ENCODE measurements at regions not wholly inside any gene's neighbourhood (a gene's known extent, or its start where the extent isn't known, plus 50 kb on each side); places are given as distances from the start of the nearest gene placed in this dataset.

DNA sequence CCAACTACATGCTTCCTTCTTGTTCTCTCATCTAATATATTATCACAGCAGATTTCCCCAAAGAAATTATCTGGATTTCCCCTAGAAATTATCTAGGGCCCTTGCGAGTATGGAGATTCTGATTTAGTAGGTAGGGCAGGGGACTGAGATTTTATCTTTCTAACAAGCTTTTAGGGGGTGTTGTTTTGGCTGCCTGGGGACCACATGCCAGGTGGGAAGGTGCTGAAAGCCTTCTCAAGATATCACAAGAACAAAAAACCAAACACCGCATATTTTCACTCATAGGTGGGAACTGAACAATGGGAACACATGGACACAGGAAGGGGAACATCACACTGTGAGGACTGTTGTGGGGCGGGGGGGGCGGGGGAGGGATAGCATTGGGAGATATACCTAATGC, 146.5 kb upstream of the CDH10 start:
- no CpG with 5 or more reads among the region's 4 CpGs for WGBS (ENCODE audit: insufficient coverage)
- CTCF ChIA-PET = interaction anchor here (0.7 kb wide), 1 partner anchor 33 kb away, joined by 3 read pairs; no protein-coding TSS in a partner anchor
- no peak for DNase-seq
- POLR2A ChIA-PET = no interaction called here
- H3K27ac ChIP-seq (ENCODE audit: insufficient read depth in 1 of 2, low read depth in 1 of 2, low read length in 2 of 2, poor library complexity in 1 of 2, severe bottlenecking in 2 of 2) = no peak overlapping the region
- H3K9me3 ChIP-seq (ENCODE audit: control extremely low read depth in 1 of 5, control insufficient read depth in 4 of 5, insufficient read depth in 2 of 5, low read depth in 1 of 5, low read length in 4 of 5) = no peaks in the 10 kb centered on the region
- no peaks in the 10 kb centered on the region for H3K4me1 ChIP-seq (ENCODE audit: control extremely low read depth in 1 of 4, control insufficient read depth in 4 of 4, insufficient read depth in 4 of 4, low read length in 3 of 4)
- H3K27me3 ChIP-seq (replicated peaks in 2 of 5; ENCODE audit: control insufficient read depth in 4 of 5, insufficient read depth in 5 of 5, low read length in 4 of 5) = no peaks in the 10 kb centered on the region
- H3K36me3 ChIP-seq (ENCODE audit: control insufficient read depth in 4 of 4, insufficient read depth in 4 of 4, low read length in 3 of 4) = no peaks in the 10 kb centered on the region
- H3K4me3 ChIP-seq (ENCODE audit: control insufficient read depth in 1 of 7, extremely low read depth in 1 of 7, insufficient read depth in 4 of 7, low read depth in 2 of 7, low read length in 6 of 7) = no peak overlapping the region

DNA sequence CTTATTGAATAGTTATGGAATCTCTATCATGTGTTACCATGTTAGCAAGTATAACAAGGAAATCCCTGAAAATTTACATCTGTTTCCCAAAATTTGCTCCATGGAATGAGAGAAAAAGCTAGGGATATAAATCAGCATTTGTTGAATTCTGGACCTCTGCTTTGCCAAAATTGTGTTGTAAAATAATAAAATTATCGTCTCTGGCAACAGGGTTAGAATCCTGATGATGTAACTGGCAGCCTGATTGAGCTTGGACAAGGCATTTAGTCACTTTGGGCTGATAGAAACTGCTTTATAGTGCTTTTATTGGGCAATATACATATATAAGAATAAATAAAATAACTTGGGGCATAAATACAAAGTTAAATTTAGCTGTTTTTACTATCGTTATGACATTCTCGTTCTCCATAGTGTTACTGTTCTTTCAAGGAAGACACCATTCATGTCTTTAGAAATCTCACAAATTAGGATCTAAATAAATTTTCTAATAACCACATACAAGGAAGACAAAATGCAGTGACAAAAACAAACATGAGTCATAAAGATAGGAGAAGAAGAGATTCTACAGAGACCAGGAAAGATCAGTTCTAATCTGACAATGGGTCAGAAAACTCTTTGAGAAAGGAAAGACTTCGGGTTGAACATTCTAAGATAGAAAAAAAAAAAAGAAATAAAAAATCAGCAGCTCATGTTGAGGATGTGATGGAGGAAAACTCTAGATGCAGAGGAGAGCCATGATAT, 145.0 kb upstream of the CDH10 start:
- WGBS (ENCODE audit: insufficient coverage) = 84% methylated on average over 2 of the region's 4 CpGs
- CTCF ChIA-PET = no interaction called here
- no peaks in the 10 kb centered on the region for H3K4me1 ChIP-seq (ENCODE audit: control extremely low read depth in 1 of 4, control insufficient read depth in 4 of 4, insufficient read depth in 4 of 4, low read length in 3 of 4)
- H3K9me3 ChIP-seq (ENCODE audit: control extremely low read depth in 1 of 5, control insufficient read depth in 4 of 5, insufficient read depth in 2 of 5, low read depth in 1 of 5, low read length in 4 of 5) = no peaks in the 10 kb centered on the region
- H3K4me3 ChIP-seq (ENCODE audit: control insufficient read depth in 1 of 7, extremely low read depth in 1 of 7, insufficient read depth in 4 of 7, low read depth in 2 of 7, low read length in 6 of 7) = no peak overlapping the region
- H3K36me3 ChIP-seq (ENCODE audit: control insufficient read depth in 4 of 4, insufficient read depth in 4 of 4, low read length in 3 of 4) = no peaks in the 10 kb centered on the region
- no peaks in the 10 kb centered on the region for H3K27me3 ChIP-seq (replicated peaks in 2 of 5; ENCODE audit: control insufficient read depth in 4 of 5, insufficient read depth in 5 of 5, low read length in 4 of 5)
- no peak for DNase-seq
- H3K27ac ChIP-seq (ENCODE audit: insufficient read depth in 1 of 2, low read depth in 1 of 2, low read length in 2 of 2, poor library complexity in 1 of 2, severe bottlenecking in 2 of 2) = no peak overlapping the region
- POLR2A ChIA-PET = no interaction called here

DNA sequence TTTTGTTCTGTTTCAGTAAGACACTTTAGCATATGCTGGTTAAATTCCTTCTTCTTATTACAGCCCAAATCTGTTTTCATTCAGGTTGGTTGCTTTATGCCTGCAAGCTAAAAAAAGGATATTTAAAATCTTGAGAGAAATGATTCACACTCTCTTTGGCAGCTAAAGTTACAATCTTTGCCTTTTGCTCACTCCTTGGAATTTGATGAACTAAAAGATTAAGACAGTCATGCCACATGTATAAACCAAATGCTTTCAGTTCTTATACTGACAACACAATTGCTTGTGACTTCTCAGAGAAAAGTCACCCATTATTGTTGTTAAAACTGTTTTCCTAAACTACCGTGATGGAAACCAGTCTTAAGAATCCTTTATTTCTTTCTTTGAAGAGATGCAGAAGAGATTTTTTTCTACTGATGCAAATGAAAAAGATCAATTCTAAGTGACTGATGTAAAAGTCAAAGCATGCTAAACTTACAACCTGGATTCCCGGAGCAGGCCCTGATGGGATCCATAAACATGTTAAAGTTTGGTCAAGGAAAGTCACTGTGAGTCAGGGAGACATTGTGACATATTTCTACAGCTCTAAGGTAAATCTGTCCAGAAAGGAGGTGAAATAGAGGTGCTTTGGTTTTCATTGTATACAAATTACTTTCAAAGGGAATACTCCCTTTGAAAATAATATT, 144.2 kb upstream of the CDH10 start:
- ChIA-PET CTCF (no interaction called here), POLR2A (no interaction called here)
- H3K36me3 ChIP-seq (ENCODE audit: control insufficient read depth in 4 of 4, insufficient read depth in 4 of 4, low read length in 3 of 4) = no peaks in the 10 kb centered on the region
- H3K4me1 ChIP-seq (ENCODE audit: control extremely low read depth in 1 of 4, control insufficient read depth in 4 of 4, insufficient read depth in 4 of 4, low read length in 3 of 4) = no peaks in the 10 kb centered on the region
- H3K9me3 ChIP-seq (ENCODE audit: control extremely low read depth in 1 of 5, control insufficient read depth in 4 of 5, insufficient read depth in 2 of 5, low read depth in 1 of 5, low read length in 4 of 5) = no peaks in the 10 kb centered on the region
- no peak overlapping the region for H3K27ac ChIP-seq (ENCODE audit: insufficient read depth in 1 of 2, low read depth in 1 of 2, low read length in 2 of 2, poor library complexity in 1 of 2, severe bottlenecking in 2 of 2)
- H3K4me3 ChIP-seq (ENCODE audit: control insufficient read depth in 1 of 7, extremely low read depth in 1 of 7, insufficient read depth in 4 of 7, low read depth in 2 of 7, low read length in 6 of 7) = no peak overlapping the region
- H3K27me3 ChIP-seq (replicated peaks in 2 of 5; ENCODE audit: control insufficient read depth in 4 of 5, insufficient read depth in 5 of 5, low read length in 4 of 5) = no peaks in the 10 kb centered on the region
- DNase-seq = no peak
- WGBS (ENCODE audit: insufficient coverage) = 88% methylated on average over 2 of the region's 2 CpGs

DNA sequence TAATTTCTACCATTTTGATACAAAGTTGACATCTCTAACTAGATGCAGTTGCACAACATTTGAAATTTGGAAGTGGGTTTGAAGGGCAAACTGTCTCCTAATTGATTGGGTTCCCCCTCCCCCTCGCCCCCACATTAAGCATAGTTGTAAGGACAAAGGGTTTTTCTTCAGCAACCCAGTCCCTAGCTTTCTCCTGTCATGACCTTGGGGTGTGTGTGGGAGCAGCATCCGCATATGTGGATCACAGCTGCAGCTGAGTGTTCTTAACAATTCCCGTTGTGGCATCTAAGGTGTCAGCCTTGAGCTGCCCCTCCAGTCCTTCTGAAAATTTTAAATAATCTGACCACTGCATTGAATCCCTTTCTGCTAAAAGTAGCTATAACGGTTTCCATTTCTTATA, 141.3 kb upstream of the CDH10 start:
- Histone ChIP-seq H3K27me3 (replicated peaks in 2 of 5; ENCODE audit: control insufficient read depth in 4 of 5, insufficient read depth in 5 of 5, low read length in 4 of 5) (no peaks in the 10 kb centered on the region), H3K9me3 (ENCODE audit: control extremely low read depth in 1 of 5, control insufficient read depth in 4 of 5, insufficient read depth in 2 of 5, low read depth in 1 of 5, low read length in 4 of 5) (no peaks in the 10 kb centered on the region), H3K4me1 (ENCODE audit: control extremely low read depth in 1 of 4, control insufficient read depth in 4 of 4, insufficient read depth in 4 of 4, low read length in 3 of 4) (no peaks in the 10 kb centered on the region), H3K4me3 (ENCODE audit: control insufficient read depth in 1 of 7, extremely low read depth in 1 of 7, insufficient read depth in 4 of 7, low read depth in 2 of 7, low read length in 6 of 7) (no peak overlapping the region), H3K36me3 (ENCODE audit: control insufficient read depth in 4 of 4, insufficient read depth in 4 of 4, low read length in 3 of 4) (no peaks in the 10 kb centered on the region), H3K27ac (ENCODE audit: insufficient read depth in 1 of 2, low read depth in 1 of 2, low read length in 2 of 2, poor library complexity in 1 of 2, severe bottlenecking in 2 of 2) (no peak overlapping the region)
- DNase-seq = no peak
- no CpG with 5 or more reads among the region's 4 CpGs for WGBS (ENCODE audit: insufficient coverage)
- POLR2A ChIA-PET = no interaction called here
- CTCF ChIA-PET = no interaction called here

DNA sequence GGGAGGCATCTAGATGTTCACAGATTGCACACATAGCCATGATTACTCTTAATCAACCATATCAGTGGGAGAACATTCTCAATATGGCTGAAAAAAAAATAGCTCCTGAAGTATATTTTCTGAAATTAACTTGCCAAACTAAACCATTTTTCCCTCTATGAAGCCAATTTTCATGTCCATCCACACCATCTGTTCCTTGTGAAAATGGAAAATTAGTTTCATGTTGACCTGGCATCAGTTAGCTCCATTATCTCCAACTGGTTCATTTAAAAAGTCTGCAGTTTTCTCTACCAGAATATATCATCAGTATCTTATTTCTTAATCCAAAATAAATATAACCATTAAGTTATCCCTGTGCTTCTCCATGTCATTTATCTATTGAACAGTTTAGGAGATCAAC, 138.8 kb upstream of the CDH10 start:
- ChIA-PET CTCF (no interaction called here), POLR2A (no interaction called here)
- DNase-seq = no peak
- Histone ChIP-seq H3K4me1 (ENCODE audit: control extremely low read depth in 1 of 4, control insufficient read depth in 4 of 4, insufficient read depth in 4 of 4, low read length in 3 of 4) (no peaks in the 10 kb centered on the region), H3K4me3 (ENCODE audit: control insufficient read depth in 1 of 7, extremely low read depth in 1 of 7, insufficient read depth in 4 of 7, low read depth in 2 of 7, low read length in 6 of 7) (no peak overlapping the region), H3K27ac (ENCODE audit: insufficient read depth in 1 of 2, low read depth in 1 of 2, low read length in 2 of 2, poor library complexity in 1 of 2, severe bottlenecking in 2 of 2) (no peak overlapping the region), H3K27me3 (replicated peaks in 2 of 5; ENCODE audit: control insufficient read depth in 4 of 5, insufficient read depth in 5 of 5, low read length in 4 of 5) (no peaks in the 10 kb centered on the region), H3K36me3 (ENCODE audit: control insufficient read depth in 4 of 4, insufficient read depth in 4 of 4, low read length in 3 of 4) (no peaks in the 10 kb centered on the region), H3K9me3 (ENCODE audit: control extremely low read depth in 1 of 5, control insufficient read depth in 4 of 5, insufficient read depth in 2 of 5, low read depth in 1 of 5, low read length in 4 of 5) (no peaks in the 10 kb centered on the region)

DNA sequence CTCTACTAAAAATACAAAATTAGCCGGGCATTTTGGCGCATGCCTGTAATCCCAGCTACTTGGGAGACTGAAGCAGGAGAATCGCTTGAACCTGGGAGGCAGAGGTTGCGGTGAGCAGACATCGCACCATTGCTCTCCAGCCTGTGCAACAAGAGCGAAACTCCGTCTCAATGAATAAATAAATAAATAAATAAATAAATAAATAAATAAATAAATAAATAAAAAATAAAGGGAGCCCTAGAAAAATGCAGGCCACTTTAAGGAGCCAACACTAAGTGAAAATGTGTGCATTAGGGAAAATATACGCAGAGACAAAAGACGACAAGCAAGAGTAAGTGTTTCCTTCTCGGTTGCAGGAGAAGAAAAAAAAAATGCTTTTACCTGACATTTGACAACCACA, 132.6 kb upstream of the CDH10 start:
- no peaks in the 10 kb centered on the region for H3K27me3 ChIP-seq (replicated peaks in 2 of 5; ENCODE audit: control insufficient read depth in 4 of 5, insufficient read depth in 5 of 5, low read length in 4 of 5)
- no peak for DNase-seq
- no peaks in the 10 kb centered on the region for H3K36me3 ChIP-seq (ENCODE audit: control insufficient read depth in 4 of 4, insufficient read depth in 4 of 4, low read length in 3 of 4)
- H3K4me3 ChIP-seq (ENCODE audit: control insufficient read depth in 1 of 7, extremely low read depth in 1 of 7, insufficient read depth in 4 of 7, low read depth in 2 of 7, low read length in 6 of 7) = no peak overlapping the region
- ChIA-PET CTCF (no interaction called here), POLR2A (no interaction called here)
- H3K4me1 ChIP-seq (ENCODE audit: control extremely low read depth in 1 of 4, control insufficient read depth in 4 of 4, insufficient read depth in 4 of 4, low read length in 3 of 4) = no peaks in the 10 kb centered on the region
- 96% methylated on average over 5 of the region's 10 CpGs for WGBS (ENCODE audit: insufficient coverage)
- H3K27ac ChIP-seq (ENCODE audit: insufficient read depth in 1 of 2, low read depth in 1 of 2, low read length in 2 of 2, poor library complexity in 1 of 2, severe bottlenecking in 2 of 2) = no peak overlapping the region
- H3K9me3 ChIP-seq (ENCODE audit: control extremely low read depth in 1 of 5, control insufficient read depth in 4 of 5, insufficient read depth in 2 of 5, low read depth in 1 of 5, low read length in 4 of 5) = no peaks in the 10 kb centered on the region

DNA sequence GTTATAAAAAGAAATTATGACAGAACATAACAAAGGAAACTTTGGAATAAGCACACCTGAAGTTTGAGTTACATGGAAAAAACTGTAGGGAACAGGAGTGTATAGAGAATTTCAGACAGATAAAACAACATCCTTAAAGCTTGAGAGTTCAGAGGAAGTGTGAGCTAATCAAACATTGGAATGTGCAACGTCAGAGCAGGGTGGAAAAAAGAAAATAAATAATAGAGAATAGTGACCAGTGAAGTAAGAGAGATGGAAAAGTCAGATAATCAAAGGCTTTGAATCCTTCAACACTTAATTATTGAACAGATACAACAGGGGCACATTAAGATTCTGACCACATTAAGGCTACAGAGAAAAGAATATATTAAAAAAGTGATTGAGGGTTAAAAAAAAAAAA, 128.5 kb upstream of the CDH10 start:
- ChIA-PET POLR2A (no interaction called here), CTCF (no interaction called here)
- Histone ChIP-seq H3K36me3 (ENCODE audit: control insufficient read depth in 4 of 4, insufficient read depth in 4 of 4, low read length in 3 of 4) (no peaks in the 10 kb centered on the region), H3K4me3 (ENCODE audit: control insufficient read depth in 1 of 7, extremely low read depth in 1 of 7, insufficient read depth in 4 of 7, low read depth in 2 of 7, low read length in 6 of 7) (no peak overlapping the region), H3K27me3 (replicated peaks in 2 of 5; ENCODE audit: control insufficient read depth in 4 of 5, insufficient read depth in 5 of 5, low read length in 4 of 5) (no peaks in the 10 kb centered on the region), H3K4me1 (ENCODE audit: control extremely low read depth in 1 of 4, control insufficient read depth in 4 of 4, insufficient read depth in 4 of 4, low read length in 3 of 4) (no peaks in the 10 kb centered on the region), H3K27ac (ENCODE audit: insufficient read depth in 1 of 2, low read depth in 1 of 2, low read length in 2 of 2, poor library complexity in 1 of 2, severe bottlenecking in 2 of 2) (no peak overlapping the region), H3K9me3 (ENCODE audit: control extremely low read depth in 1 of 5, control insufficient read depth in 4 of 5, insufficient read depth in 2 of 5, low read depth in 1 of 5, low read length in 4 of 5) (no peaks in the 10 kb centered on the region)
- DNase-seq = no peak
- no CpG with 5 or more reads among the region's 1 CpG for WGBS (ENCODE audit: insufficient coverage)
